ENCODE measurements at regions not wholly inside any gene's neighbourhood (a gene's known extent, or its start where the extent isn't known, plus 50 kb on each side); places are given as distances from the start of the nearest gene placed in this dataset.

- Histone ChIP-seq H3K27me3 (ENCODE audit: control insufficient read depth, insufficient read depth, low read length) (no peaks in the 10 kb centered on the region), H3K9ac (ENCODE audit: low read length in 3 of 3) (no peak overlapping the region), H3K4me1 (ENCODE audit: control insufficient read depth in 2 of 3, insufficient read depth in 2 of 3, low read depth in 1 of 3, low read length in 3 of 3) (no peaks in the 10 kb centered on the region), H3K36me3 (ENCODE audit: control insufficient read depth in 2 of 3, insufficient read depth in 3 of 3, low read length in 3 of 3) (no peaks in the 10 kb centered on the region), H3K4me3 (ENCODE audit: low read length in 3 of 3) (no peak overlapping the region), H3K27ac (ENCODE audit: low read depth in 2 of 2, low read length in 2 of 2) (no peak overlapping the region), H3K9me3 (ENCODE audit: control insufficient read depth in 2 of 3, insufficient read depth in 1 of 3, low read length in 3 of 3) (no peaks in the 10 kb centered on the region)
- intact Hi-C loops (cut with DNase I): no loop called here
- no peak for FAIRE-seq
- TF ChIP-seq CTCF (IDR thresholded peaks at IDR 0.05; ENCODE audit: borderline replicate concordance, extremely low read depth, insufficient read depth): no peak
- DNase-seq: no peak
Measured at GRCh38 chr16:49003022-49003421, 278.6 kb downstream of the CBLN1 start.

DNA sequence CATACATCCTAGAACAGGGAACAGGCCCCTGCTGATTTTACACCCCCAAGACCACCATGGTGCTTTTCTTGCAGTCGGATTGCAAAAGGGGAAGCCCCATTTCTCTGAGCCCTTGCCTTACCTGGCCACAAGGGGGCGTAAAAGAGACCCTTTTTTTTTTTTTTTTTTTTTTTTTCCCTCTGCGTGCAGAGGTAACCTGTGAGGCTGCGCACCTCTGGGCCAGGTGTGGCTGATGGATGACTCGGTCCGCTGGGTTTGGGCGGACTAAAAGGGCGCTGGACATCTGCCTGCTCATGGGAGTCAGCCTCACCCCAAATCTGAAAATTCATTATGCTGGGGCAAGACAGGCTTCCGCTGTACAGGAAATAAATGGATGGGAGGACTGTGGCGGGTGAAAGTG is 281.0 kb downstream of the CBLN1 start:
- FAIRE-seq: no peak
- no peak for TF ChIP-seq CTCF (IDR thresholded peaks at IDR 0.05; ENCODE audit: borderline replicate concordance, extremely low read depth, insufficient read depth)
- H3K27ac ChIP-seq (ENCODE audit: low read depth in 2 of 2, low read length in 2 of 2): no peak overlapping the region

GRCh38 chr16:48999508-48999907 is 282.1 kb downstream of the CBLN1 start:
- Histone ChIP-seq H3K36me3 (ENCODE audit: control insufficient read depth in 2 of 3, insufficient read depth in 3 of 3, low read length in 3 of 3) (no peaks in the 10 kb centered on the region), H3K4me3 (ENCODE audit: low read length in 3 of 3) (no peak overlapping the region), H3K9ac (ENCODE audit: low read length in 3 of 3) (no peak overlapping the region), H3K9me3 (ENCODE audit: control insufficient read depth in 2 of 3, insufficient read depth in 1 of 3, low read length in 3 of 3) (no peaks in the 10 kb centered on the region), H3K4me1 (ENCODE audit: control insufficient read depth in 2 of 3, insufficient read depth in 2 of 3, low read depth in 1 of 3, low read length in 3 of 3) (no peaks in the 10 kb centered on the region), H3K27ac (ENCODE audit: low read depth in 2 of 2, low read length in 2 of 2) (no peak overlapping the region), H3K27me3 (ENCODE audit: control insufficient read depth, insufficient read depth, low read length) (no peaks in the 10 kb centered on the region)
- TF ChIP-seq CTCF (IDR thresholded peaks at IDR 0.05; ENCODE audit: borderline replicate concordance, extremely low read depth, insufficient read depth): no peak
- FAIRE-seq (no peak), DNase-seq (no peak)
- intact Hi-C loops (cut with DNase I): no loop called here

More for the DNA sequence above, 281.0 kb downstream of the CBLN1 start:
- Histone ChIP-seq H3K9me3 (ENCODE audit: control insufficient read depth in 2 of 3, insufficient read depth in 1 of 3, low read length in 3 of 3) (no peaks in the 10 kb centered on the region), H3K36me3 (ENCODE audit: control insufficient read depth in 2 of 3, insufficient read depth in 3 of 3, low read length in 3 of 3) (no peaks in the 10 kb centered on the region), H3K4me3 (ENCODE audit: low read length in 3 of 3) (no peak overlapping the region), H3K9ac (ENCODE audit: low read length in 3 of 3) (no peak overlapping the region), H3K4me1 (ENCODE audit: control insufficient read depth in 2 of 3, insufficient read depth in 2 of 3, low read depth in 1 of 3, low read length in 3 of 3) (no peaks in the 10 kb centered on the region), H3K27me3 (ENCODE audit: control insufficient read depth, insufficient read depth, low read length) (no peaks in the 10 kb centered on the region)
- intact Hi-C loops (cut with DNase I): no loop called here
- DNase-seq: peak in 2 of 5 donors; percentile 25 to 40

DNA sequence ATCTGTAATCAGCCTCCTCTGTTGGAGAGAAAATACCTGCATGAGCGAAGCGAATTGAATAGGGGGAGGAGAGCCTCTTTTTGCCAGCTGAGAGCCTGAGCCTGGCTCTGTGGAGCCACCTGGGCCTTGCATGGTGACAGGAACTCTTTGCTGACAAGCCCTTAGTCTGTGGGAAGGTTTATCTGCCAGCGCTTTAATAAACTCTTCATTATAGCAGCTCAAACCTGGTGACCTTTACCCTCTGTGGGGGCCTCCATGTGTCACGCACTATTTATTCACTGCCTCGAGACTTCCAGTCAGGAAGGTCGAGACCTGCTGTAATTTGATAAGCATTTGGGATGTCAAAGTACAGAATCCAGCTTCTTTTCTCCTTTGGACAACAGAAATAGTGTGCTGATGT is 282.6 kb downstream of the CBLN1 start:
- no peaks in the 10 kb centered on the region for H3K4me1 ChIP-seq (ENCODE audit: control insufficient read depth in 2 of 3, insufficient read depth in 2 of 3, low read depth in 1 of 3, low read length in 3 of 3)
- no peak overlapping the region for H3K9ac ChIP-seq (ENCODE audit: low read length in 3 of 3)
- FAIRE-seq: no peak
- H3K9me3 ChIP-seq (ENCODE audit: control insufficient read depth in 2 of 3, insufficient read depth in 1 of 3, low read length in 3 of 3): no peaks in the 10 kb centered on the region
- H3K27me3 ChIP-seq (ENCODE audit: control insufficient read depth, insufficient read depth, low read length): no peaks in the 10 kb centered on the region
- H3K4me3 ChIP-seq (ENCODE audit: low read length in 3 of 3): no peak overlapping the region
- intact Hi-C loops (cut with DNase I): no loop called here
- H3K27ac ChIP-seq (ENCODE audit: low read depth in 2 of 2, low read length in 2 of 2): no peak overlapping the region
- DNase-seq: peak in 3 of 5 donors; percentile 37 to 62 (median 55)
- H3K36me3 ChIP-seq (ENCODE audit: control insufficient read depth in 2 of 3, insufficient read depth in 3 of 3, low read length in 3 of 3): no peaks in the 10 kb centered on the region
- TF ChIP-seq CTCF (IDR thresholded peaks at IDR 0.05; ENCODE audit: borderline replicate concordance, extremely low read depth, insufficient read depth): no peak
